ENCODE measurements at regions not wholly inside any gene's neighbourhood (a gene's known extent, or its start where the extent isn't known, plus 50 kb on each side); places are given as distances from the start of the nearest gene placed in this dataset.

- TF ChIP-seq POLR2A (IDR thresholded peaks at IDR 0.05), result no peak
- TF ChIP-seq EP300 (IDR thresholded peaks at IDR 0.05), result no peak
Observed at GRCh38 chr6:79425589-79426311, 111.5 kb downstream of the LCA5 start.

Data from stomach (tissue), 4 donors.